Left lung (tissue), 4 donors: ENCODE measurements at regions not wholly inside any gene's neighbourhood (a gene's known extent, or its start where the extent isn't known, plus 50 kb on each side); places are given as distances from the start of the nearest gene placed in this dataset.

Experiments
- ATAC-seq: fragments of 200-7000 bp; cut with Tn5 transposase; one replicate; pipeline ENCODE4 v1.9.1; 2020; ENCODE audit warnings: moderate library complexity
- DNase-seq, 4 donors: peaks; one replicate each; pipeline ENCODE4 v3.0.0-alpha.2; 2013 to 2020
- H3K27ac ChIP-seq, 2 donors: fragments of 200-600 bp; sonication (generic) in 1 of 2; one replicate each; pipeline versions ENCODE4 v1.5.0 to v1.8.0; 2020 to 2021
- H3K27me3 ChIP-seq, 2 donors: fragments of 200-600 bp; sonication (generic) in 1 of 2; one replicate each; pipeline versions ENCODE4 v1.5.0 to v1.8.0; 2020 to 2021
- H3K36me3 ChIP-seq, 2 donors: fragments of 200-600 bp; sonication (generic) in 1 of 2; one replicate each; pipeline versions ENCODE4 v1.5.0 to v1.8.0; 2020 to 2021
- H3K4me1 ChIP-seq, 2 donors: fragments of 200-600 bp; one replicate each; pipeline ENCODE4 v1.8.0; 2021
- H3K4me3 ChIP-seq, 2 donors: fragments of 200-600 bp; sonication (generic) in 1 of 2; one replicate each; pipeline versions ENCODE4 v1.5.0 to v1.8.0; 2020 to 2021; ENCODE audit warnings: mild to moderate bottlenecking in 1 of 2
- H3K9me3 ChIP-seq, 2 donors: fragments of 200-600 bp; sonication (generic) in 1 of 2; one replicate each; pipeline versions ENCODE4 v1.5.0 to v1.8.0; 2020 to 2021
- CTCF ChIP-seq, 2 donors: fragments of 200-600 bp; sonication (generic) in 1 of 2; IDR thresholded peaks; one replicate each; pipeline versions ENCODE4 v1.5.0 to v1.8.0; 2021; ENCODE audit warnings: antibody characterized with exemption in 2 of 2
- intact Hi-C, 2 donors: fragments of 100-400 bp; cut with DNase I; formaldehyde crosslinking; loops; one replicate each; pipeline versions ENCODE4 v1.11.2 to v1.14.2; 2022
- donor health status: DM: no; HTN: yes; CAD: no.
- donor health status: DM: no; HTN: no; CAD: no.

DNA sequence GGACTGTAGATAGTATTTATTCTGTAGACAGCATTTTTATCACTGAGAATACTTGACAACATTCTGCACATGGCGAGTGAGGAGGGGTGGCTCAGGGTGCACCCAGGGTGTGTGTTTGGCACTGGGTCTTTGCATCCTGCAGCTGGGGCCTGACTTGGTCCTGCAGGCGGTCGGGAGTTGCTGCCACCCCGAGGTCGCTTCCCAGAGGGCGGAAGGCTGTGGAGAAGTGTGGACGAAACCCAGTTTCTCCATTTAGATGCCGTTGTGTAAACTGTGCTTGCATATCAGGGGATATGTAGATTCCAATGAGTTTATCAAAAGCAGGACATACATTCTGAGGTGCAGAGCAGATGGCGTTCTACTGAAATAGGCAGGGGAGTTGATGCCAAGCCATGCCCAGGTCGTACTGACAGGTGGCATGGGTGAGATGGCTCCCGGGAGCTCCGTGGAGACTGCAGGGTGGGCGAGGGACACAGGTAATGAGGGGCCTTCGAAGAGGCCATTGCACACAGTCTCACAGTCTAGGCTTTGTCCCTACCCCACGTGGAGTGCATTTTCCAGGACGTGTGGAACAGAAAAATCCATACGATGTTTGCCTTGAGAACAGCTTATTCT is 74.5 kb downstream of the RTP5 start:
- no peaks in the 10 kb centered on the region for H3K27me3 ChIP-seq
- H3K4me3 ChIP-seq = no peak overlapping the region
- no peaks in the 10 kb centered on the region for H3K36me3 ChIP-seq
- no peaks in the 10 kb centered on the region for H3K9me3 ChIP-seq
- no peak overlapping the region for H3K27ac ChIP-seq
- ATAC-seq (no peak), DNase-seq (no peak)
- no peaks in the 10 kb centered on the region for H3K4me1 ChIP-seq
- TF ChIP-seq CTCF (IDR thresholded peaks at IDR 0.05) = no peak
- intact Hi-C loops = no loop called here

DNA sequence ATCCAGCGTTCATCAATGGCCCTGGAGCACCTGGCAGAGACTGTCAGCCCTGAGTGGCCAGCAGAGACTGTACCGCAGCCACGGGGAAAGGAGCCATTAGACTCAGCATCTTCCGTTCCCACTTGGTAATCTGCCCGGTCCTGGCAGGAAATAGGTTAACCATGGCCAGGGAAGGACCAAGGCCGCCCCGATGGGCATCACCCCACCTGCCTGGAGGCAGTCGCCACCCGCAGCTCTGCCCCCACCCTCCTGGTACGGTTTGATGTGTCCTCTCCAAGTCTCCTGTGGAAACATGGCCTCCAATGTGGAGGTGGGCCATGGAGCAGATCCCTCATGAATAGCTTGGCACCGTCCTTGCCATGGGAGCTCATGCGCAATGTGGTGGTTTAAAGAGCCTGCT is 75.3 kb downstream of the RTP5 start:
- no peak for ATAC-seq

DNA sequence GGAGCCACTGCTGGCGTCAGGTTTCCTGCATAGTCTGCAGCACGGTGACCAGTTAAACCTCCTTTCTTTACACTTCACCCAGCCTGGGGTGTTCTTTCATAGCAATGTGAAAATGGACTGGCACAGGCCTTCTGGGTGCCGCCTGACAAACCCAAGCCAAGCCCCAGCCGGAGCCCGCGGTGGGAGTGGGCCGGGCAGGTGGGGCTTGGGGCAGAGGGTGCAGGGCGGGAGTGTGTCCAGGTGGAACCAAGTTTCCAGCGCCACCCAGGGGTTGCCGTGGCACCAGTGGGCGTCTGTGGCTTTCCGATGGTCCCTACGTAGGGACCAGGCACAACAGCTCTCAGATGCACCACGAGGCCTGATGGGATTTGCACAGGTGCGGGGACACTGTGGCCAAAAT is 75.8 kb downstream of the RTP5 start:
- Histone ChIP-seq H3K9me3 (no peaks in the 10 kb centered on the region), H3K27ac (no peak overlapping the region), H3K27me3 (peaks cover 0 to 5% of the 10 kb centered on the region in 2 donors), H3K4me1 (no peaks in the 10 kb centered on the region), H3K36me3 (no peaks in the 10 kb centered on the region), H3K4me3 (no peak overlapping the region)
- no peak for ATAC-seq
- no peak for DNase-seq
- TF ChIP-seq CTCF (IDR thresholded peaks at IDR 0.05) = no peak
- intact Hi-C loops = no loop called here

More for the DNA sequence above, 75.3 kb downstream of the RTP5 start:
- Histone ChIP-seq H3K9me3 (no peaks in the 10 kb centered on the region), H3K4me3 (no peak overlapping the region), H3K27me3 (no peaks in the 10 kb centered on the region), H3K4me1 (no peaks in the 10 kb centered on the region), H3K36me3 (no peaks in the 10 kb centered on the region), H3K27ac (no peak overlapping the region)
- no peak for TF ChIP-seq CTCF (IDR thresholded peaks at IDR 0.05)
- intact Hi-C loops = no loop called here
- no peak for DNase-seq

DNA sequence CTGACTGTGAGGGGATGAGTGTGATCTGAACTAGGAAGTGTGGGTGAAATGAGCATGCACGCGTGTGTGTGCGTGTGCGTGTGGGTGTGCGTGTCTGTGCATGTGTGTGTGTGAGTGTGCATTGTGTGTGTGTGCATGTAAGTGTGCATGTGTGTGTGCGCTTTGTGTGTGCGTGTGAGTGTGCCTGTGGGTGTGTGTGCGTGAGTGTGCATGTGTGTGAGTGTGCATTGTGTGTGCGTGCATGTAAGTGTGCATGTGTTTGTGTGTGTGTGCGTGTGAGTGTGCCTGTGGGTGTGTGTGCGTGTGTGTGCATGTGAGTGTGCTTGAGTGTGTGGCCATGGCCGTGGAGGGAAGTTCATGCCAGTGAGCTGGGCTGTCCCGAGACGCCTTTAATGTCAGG is 76.3 kb downstream of the RTP5 start:
- ATAC-seq = no peak

More for the DNA sequence above, 76.3 kb downstream of the RTP5 start:
- TF ChIP-seq CTCF (IDR thresholded peaks at IDR 0.05) = no peak
- Histone ChIP-seq H3K4me3 (no peak overlapping the region), H3K9me3 (no peaks in the 10 kb centered on the region), H3K4me1 (no peaks in the 10 kb centered on the region), H3K27ac (no peak overlapping the region), H3K36me3 (no peaks in the 10 kb centered on the region), H3K27me3 (peaks cover 0 to 7% of the 10 kb centered on the region in 2 donors)
- DNase-seq = no peak
- intact Hi-C loops = no loop called here
